HG02610 (cell line): ENCODE measurements at regions not wholly inside any gene's neighbourhood (a gene's known extent, or its start where the extent isn't known, plus 50 kb on each side); places are given as distances from the start of the nearest gene placed in this dataset.
"Not testable (repeated sequence)": the region's sequence is repeated elsewhere in the genome, so short reads cannot be mapped to it uniquely, and the experiment has no call there.

ENCODE experiments used
- ATAC-seq: cut with Tn5 transposase; IDR thresholded peaks from one replicate; pipeline ENCODE4 v1.9.1; 2021; ENCODE audit warnings: mild to moderate bottlenecking, moderate library complexity; ENCODE audit not compliant: unreplicated experiment

GRCh38 chr3:81198216-81198615 lies 563.2 kb downstream of the GBE1 start:
- no peak for ATAC-seq

GRCh38 chr3:81197386-81197785 lies 564.1 kb downstream of the GBE1 start:
- ATAC-seq = no peak

- no peak for ATAC-seq
Observed at GRCh38 chr3:81195478-81195877, 566.0 kb downstream of the GBE1 start.

GRCh38 chr3:81186412-81186811 lies 575.0 kb downstream of the GBE1 start:
- ATAC-seq = no peak

- not testable (repeated sequence) for ATAC-seq
Observed at GRCh38 chr3:81182086-81182875, 579.2 kb downstream of the GBE1 start.

GRCh38 chr3:81173514-81173913 lies 587.9 kb downstream of the GBE1 start:
- peak; percentile 48 for ATAC-seq

- no peak for ATAC-seq
Observed at GRCh38 chr3:81170298-81170697, 591.1 kb downstream of the GBE1 start.

- ATAC-seq = no peak
Observed at GRCh38 chr3:81164806-81165205, 596.6 kb downstream of the GBE1 start.

GRCh38 chr3:81161851-81162250 lies 599.6 kb downstream of the GBE1 start:
- ATAC-seq = no peak

GRCh38 chr3:81161100-81161499 lies 600.3 kb downstream of the GBE1 start:
- no peak for ATAC-seq

- no peak for ATAC-seq
Observed at GRCh38 chr3:81154611-81155143, 606.8 kb downstream of the GBE1 start.

- no peak for ATAC-seq
Observed at GRCh38 chr3:81152156-81152555, 609.3 kb downstream of the GBE1 start.

- no peak for ATAC-seq
Observed at GRCh38 chr3:81132995-81133394, 628.5 kb downstream of the GBE1 start.

- ATAC-seq = no peak
Observed at GRCh38 chr3:81105789-81106488, 655.5 kb downstream of the GBE1 start.

- ATAC-seq = no peak
Observed at GRCh38 chr3:81105206-81105605, 656.2 kb downstream of the GBE1 start.

- ATAC-seq = no peak
Observed at GRCh38 chr3:81097889-81098288, 663.6 kb downstream of the GBE1 start.

GRCh38 chr3:81095956-81096355 lies 665.5 kb downstream of the GBE1 start:
- ATAC-seq = no peak

GRCh38 chr3:81094986-81095385 lies 666.5 kb downstream of the GBE1 start:
- ATAC-seq = no peak

GRCh38 chr3:81087607-81088006 lies 673.8 kb downstream of the GBE1 start:
- no peak for ATAC-seq

- ATAC-seq = no peak
Observed at GRCh38 chr3:81086348-81086747, 675.1 kb downstream of the GBE1 start.

- no peak for ATAC-seq
Observed at GRCh38 chr3:81080608-81081007, 680.8 kb downstream of the GBE1 start.

- ATAC-seq = no peak
Observed at GRCh38 chr3:81072591-81072990, 688.9 kb downstream of the GBE1 start.
